ENCODE measurements at regions not wholly inside any gene's neighbourhood (a gene's known extent, or its start where the extent isn't known, plus 50 kb on each side); places are given as distances from the start of the nearest gene placed in this dataset.

- WGBS (ENCODE audit: insufficient coverage), result 94% methylated on average over 3 of the region's 3 CpGs
- Mint-ChIP-seq H3K4me3 (no peak overlapping the region), H3K27ac (no peak overlapping the region)
Measured at GRCh38 chr3:67713764-67714469, 59.5 kb upstream of the SUCLG2 start.

DNA sequence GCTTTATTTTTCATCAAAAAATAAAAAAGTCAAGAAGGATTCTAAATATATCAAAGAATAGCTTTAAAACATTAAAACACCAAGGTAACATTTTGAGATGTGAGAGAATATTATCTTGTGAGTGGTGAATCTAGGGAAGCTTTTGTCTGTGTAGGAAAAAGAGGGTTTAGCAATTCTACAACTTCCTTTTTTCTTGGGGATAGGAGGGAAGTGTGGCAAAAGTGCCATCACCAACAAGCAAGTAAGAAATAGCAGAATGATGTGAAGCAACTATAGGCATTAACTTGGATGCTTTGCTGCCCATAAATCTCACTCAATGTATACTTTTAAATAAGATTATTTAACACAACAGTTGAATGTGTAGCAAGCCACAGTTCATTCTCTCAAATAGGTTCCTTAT is 57.8 kb upstream of the SUCLG2 start:
- H3K27me3 ChIP-seq (ENCODE audit: control insufficient read depth in 2 of 2, insufficient read depth in 2 of 2, low read length in 2 of 2), result no peaks in the 10 kb centered on the region
- H3K27ac ChIP-seq (ENCODE audit: low read depth in 1 of 2, low read length in 2 of 2), result no peak overlapping the region
- Mint-ChIP-seq H3K4me1 (no peaks in the 10 kb centered on the region), H3K36me3 (no peaks in the 10 kb centered on the region), H3K27me3 (ENCODE audit: low read depth in 3 of 3) (peaks cover 1 to 3% (median 2%) of the 10 kb centered on the region in 3 donors), H3K9me3 (peaks cover 0 to 9% (median 0%) of the 10 kb centered on the region in 7 donors), H3K4me3 (no peak overlapping the region), H3K27ac (no peak overlapping the region)
- intact Hi-C loops (cut with micrococcal nuclease), result no loop called here
- H3K4me3 ChIP-seq (replicated peaks in 1 of 3; ENCODE audit: low read depth in 2 of 3, low read length in 3 of 3), result no peak overlapping the region
- H3K79me2 ChIP-seq (ENCODE audit: insufficient read depth, low read length), result no peaks in the 10 kb centered on the region
- H2AFZ ChIP-seq (ENCODE audit: insufficient read depth, low read depth, low read length, poor library complexity, severe bottlenecking), result no peak overlapping the region
- no peaks in the 10 kb centered on the region for H4K20me1 ChIP-seq (ENCODE audit: insufficient read depth, low read length)
- TF ChIP-seq CTCF (IDR thresholded peaks at IDR 0.05), result no peak
- no peaks in the 10 kb centered on the region for H3K9me3 ChIP-seq (replicated peaks in 1 of 2; ENCODE audit: control insufficient read depth in 1 of 2, insufficient read depth in 1 of 2, low read length in 2 of 2)
- no peaks in the 10 kb centered on the region for H3K36me3 ChIP-seq (replicated peaks in 1 of 2; ENCODE audit: control insufficient read depth in 1 of 2, insufficient read depth in 2 of 2, low read length in 2 of 2)
- no peak overlapping the region for H3K9ac ChIP-seq (ENCODE audit: insufficient read depth, low read length, poor library complexity, severe bottlenecking)
- H3K4me1 ChIP-seq (ENCODE audit: control insufficient read depth in 1 of 2, insufficient read depth in 2 of 2, low read length in 2 of 2), result no peaks in the 10 kb centered on the region
- no peak overlapping the region for H3K4me2 ChIP-seq (replicated peaks; ENCODE audit: extremely low read depth, low read length, poor library complexity, severe bottlenecking)
- peak in 1 of 3 donors; percentile 6 for DNase-seq

More at GRCh38 chr3:67713764-67714469, 59.5 kb upstream of the SUCLG2 start:
- no peak for DNase-seq
- no peak overlapping the region for H3K27ac ChIP-seq (ENCODE audit: low read depth in 1 of 2, low read length in 2 of 2)
- no peaks in the 10 kb centered on the region for H3K36me3 Mint-ChIP-seq
- H3K27me3 Mint-ChIP-seq (ENCODE audit: low read depth in 3 of 3), result peaks cover 1 to 3% (median 2%) of the 10 kb centered on the region in 3 donors
- H3K36me3 ChIP-seq (replicated peaks in 1 of 2; ENCODE audit: control insufficient read depth in 1 of 2, insufficient read depth in 2 of 2, low read length in 2 of 2), result no peaks in the 10 kb centered on the region
- no peak overlapping the region for H3K4me2 ChIP-seq (replicated peaks; ENCODE audit: extremely low read depth, low read length, poor library complexity, severe bottlenecking)
- H3K4me3 ChIP-seq (replicated peaks in 1 of 3; ENCODE audit: low read depth in 2 of 3, low read length in 3 of 3), result no peak overlapping the region
- no peaks in the 10 kb centered on the region for H3K9me3 ChIP-seq (replicated peaks in 1 of 2; ENCODE audit: control insufficient read depth in 1 of 2, insufficient read depth in 1 of 2, low read length in 2 of 2)
- intact Hi-C loops (cut with micrococcal nuclease), result no loop called here
- TF ChIP-seq CTCF (IDR thresholded peaks at IDR 0.05), result no peak
- no peaks in the 10 kb centered on the region for H3K4me1 Mint-ChIP-seq
- peaks cover 0 to 9% (median 0%) of the 10 kb centered on the region in 7 donors for H3K9me3 Mint-ChIP-seq
- no peaks in the 10 kb centered on the region for H3K4me1 ChIP-seq (ENCODE audit: control insufficient read depth in 1 of 2, insufficient read depth in 2 of 2, low read length in 2 of 2)
- H2AFZ ChIP-seq (ENCODE audit: insufficient read depth, low read depth, low read length, poor library complexity, severe bottlenecking), result no peak overlapping the region
- H3K79me2 ChIP-seq (ENCODE audit: insufficient read depth, low read length), result no peaks in the 10 kb centered on the region
- no peaks in the 10 kb centered on the region for H3K27me3 ChIP-seq (ENCODE audit: control insufficient read depth in 2 of 2, insufficient read depth in 2 of 2, low read length in 2 of 2)
- H3K9ac ChIP-seq (ENCODE audit: insufficient read depth, low read length, poor library complexity, severe bottlenecking), result no peak overlapping the region
- no peaks in the 10 kb centered on the region for H4K20me1 ChIP-seq (ENCODE audit: insufficient read depth, low read length)
